ENCODE measurements at regions not wholly inside any gene's neighbourhood (a gene's known extent, or its start where the extent isn't known, plus 50 kb on each side); places are given as distances from the start of the nearest gene placed in this dataset.

DNA sequence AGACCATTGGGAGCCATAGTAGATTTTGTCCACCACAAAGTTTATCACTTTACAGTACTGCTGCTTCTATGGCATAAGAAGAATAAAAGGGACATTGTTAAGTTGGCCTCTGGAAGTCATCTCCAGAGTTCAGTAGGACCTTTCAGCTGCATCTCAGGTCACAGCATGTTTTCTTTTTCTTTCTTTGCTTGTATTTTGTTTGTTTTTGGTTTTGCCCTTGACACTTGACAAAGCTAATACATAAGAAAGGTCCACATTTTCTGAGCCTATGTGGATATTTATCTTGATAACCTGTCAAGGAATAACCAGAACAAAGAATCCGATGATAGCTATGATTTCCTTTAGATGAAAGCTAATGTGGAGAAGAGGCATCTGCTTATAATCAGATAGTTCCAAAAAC lies 101.6 kb upstream of the XIRP2 start:
- no peak for ATAC-seq (ENCODE audit: insufficient read depth, low FRiP score)
- TF ChIP-seq, protein P1, sequence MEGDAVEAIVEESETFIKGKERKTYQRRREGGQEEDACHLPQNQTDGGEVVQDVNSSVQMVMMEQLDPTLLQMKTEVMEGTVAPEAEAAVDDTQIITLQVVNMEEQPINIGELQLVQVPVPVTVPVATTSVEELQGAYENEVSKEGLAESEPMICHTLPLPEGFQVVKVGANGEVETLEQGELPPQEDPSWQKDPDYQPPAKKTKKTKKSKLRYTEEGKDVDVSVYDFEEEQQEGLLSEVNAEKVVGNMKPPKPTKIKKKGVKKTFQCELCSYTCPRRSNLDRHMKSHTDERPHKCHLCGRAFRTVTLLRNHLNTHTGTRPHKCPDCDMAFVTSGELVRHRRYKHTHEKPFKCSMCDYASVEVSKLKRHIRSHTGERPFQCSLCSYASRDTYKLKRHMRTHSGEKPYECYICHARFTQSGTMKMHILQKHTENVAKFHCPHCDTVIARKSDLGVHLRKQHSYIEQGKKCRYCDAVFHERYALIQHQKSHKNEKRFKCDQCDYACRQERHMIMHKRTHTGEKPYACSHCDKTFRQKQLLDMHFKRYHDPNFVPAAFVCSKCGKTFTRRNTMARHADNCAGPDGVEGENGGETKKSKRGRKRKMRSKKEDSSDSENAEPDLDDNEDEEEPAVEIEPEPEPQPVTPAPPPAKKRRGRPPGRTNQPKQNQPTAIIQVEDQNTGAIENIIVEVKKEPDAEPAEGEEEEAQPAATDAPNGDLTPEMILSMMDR (IDR thresholded peaks at IDR 0.05; ENCODE audit: control extremely low read depth, extremely low read depth), result no peak
- Histone ChIP-seq H3K9ac (ENCODE audit: insufficient read depth in 1 of 2, low read length in 2 of 2) (no peak overlapping the region), H3K4me1 (ENCODE audit: control insufficient read depth in 5 of 5, insufficient read depth in 5 of 5, low read length in 5 of 5) (no peaks in the 10 kb centered on the region), H3K27me3 (ENCODE audit: control insufficient read depth in 3 of 3, insufficient read depth in 3 of 3, low read length in 2 of 3) (no peaks in the 10 kb centered on the region), H3K36me3 (ENCODE audit: control insufficient read depth in 4 of 4, insufficient read depth in 4 of 4, low read length in 4 of 4) (no peaks in the 10 kb centered on the region), H3K27ac (ENCODE audit: low read depth in 1 of 2, low read length in 1 of 2) (no peak overlapping the region), H3K4me3 (no peak overlapping the region), H3K9me3 (ENCODE audit: control insufficient read depth in 4 of 4, insufficient read depth in 3 of 4, low read length in 3 of 4) (peaks cover 0 to 4% (median under 1%) of the 10 kb centered on the region in 4 donors)
- 85 to 91% methylated on average over 1 of the region's 1 CpG for WGBS, 2 donors
- DNase-seq, result no peak

- no peak for DNase-seq
- no peak overlapping the region for H3K4me3 ChIP-seq
- ATAC-seq (ENCODE audit: insufficient read depth, low FRiP score), result no peak
- H3K4me1 ChIP-seq (ENCODE audit: control insufficient read depth in 5 of 5, insufficient read depth in 5 of 5, low read length in 5 of 5), result no peaks in the 10 kb centered on the region
- no peak overlapping the region for H3K27ac ChIP-seq (ENCODE audit: low read depth in 1 of 2, low read length in 1 of 2)
- WGBS, 2 donors, result 84 to 88% methylated on average over 7 of the region's 8 CpGs
- H3K36me3 ChIP-seq (ENCODE audit: control insufficient read depth in 4 of 4, insufficient read depth in 4 of 4, low read length in 4 of 4), result no peaks in the 10 kb centered on the region
- peaks cover 0 to 2% (median 0%) of the 10 kb centered on the region in 4 donors for H3K9me3 ChIP-seq (ENCODE audit: control insufficient read depth in 4 of 4, insufficient read depth in 3 of 4, low read length in 3 of 4)
- no peaks in the 10 kb centered on the region for H3K27me3 ChIP-seq (ENCODE audit: control insufficient read depth in 3 of 3, insufficient read depth in 3 of 3, low read length in 2 of 3)
- TF ChIP-seq, protein P1 (IDR thresholded peaks at IDR 0.05; ENCODE audit: control extremely low read depth, extremely low read depth), result no peak
- H3K9ac ChIP-seq (ENCODE audit: insufficient read depth in 1 of 2, low read length in 2 of 2), result no peak overlapping the region
Measured at GRCh38 chr2:166784296-166784946, 103.9 kb upstream of the XIRP2 start.

- 54 to 80% methylated on average over 1 of the region's 1 CpG for WGBS, 2 donors
- TF ChIP-seq, protein P1 (IDR thresholded peaks at IDR 0.05; ENCODE audit: control extremely low read depth, extremely low read depth), result no peak
- DNase-seq (no peak), ATAC-seq (ENCODE audit: insufficient read depth, low FRiP score) (no peak)
- Histone ChIP-seq H3K36me3 (ENCODE audit: control insufficient read depth in 4 of 4, insufficient read depth in 4 of 4, low read length in 4 of 4) (no peaks in the 10 kb centered on the region), H3K27me3 (ENCODE audit: control insufficient read depth in 3 of 3, insufficient read depth in 3 of 3, low read length in 2 of 3) (no peaks in the 10 kb centered on the region), H3K4me1 (ENCODE audit: control insufficient read depth in 5 of 5, insufficient read depth in 5 of 5, low read length in 5 of 5) (no peaks in the 10 kb centered on the region), H3K9ac (ENCODE audit: insufficient read depth in 1 of 2, low read length in 2 of 2) (no peak overlapping the region), H3K27ac (ENCODE audit: low read depth in 1 of 2, low read length in 1 of 2) (no peak overlapping the region), H3K9me3 (ENCODE audit: control insufficient read depth in 4 of 4, insufficient read depth in 3 of 4, low read length in 3 of 4) (peaks cover 0 to 2% (median 0%) of the 10 kb centered on the region in 4 donors), H3K4me3 (no peak overlapping the region)
Measured at GRCh38 chr2:166775176-166775575, 113.1 kb upstream of the XIRP2 start.

All from lung (tissue), 11 donors.